AG04450 (cell line): ENCODE measurements at regions not wholly inside any gene's neighbourhood (a gene's known extent, or its start where the extent isn't known, plus 50 kb on each side); places are given as distances from the start of the nearest gene placed in this dataset.
"Not testable (repeated sequence)": the region's sequence is repeated elsewhere in the genome, so short reads cannot be mapped to it uniquely, and the experiment has no call there.

Experiments
- CTCF ChIA-PET: fragments of 300-600, 350-600 bp; formaldehyde crosslinking; extraction: SDS; loops from one replicate; lab custom pipeline; 2022; ENCODE audit warnings: antibody characterized with exemption, inconsistent platforms; lab: Charles Lee
- POLR2A ChIA-PET: fragments of 350-600 bp; formaldehyde crosslinking; extraction: SDS; loops from one replicate; lab custom pipeline; 2021; ENCODE audit warnings: antibody characterized with exemption, inconsistent platforms; lab: Yijun Ruan, JAX
- DNase-seq: peaks from one replicate; pipeline ENCODE4 v3.0.0-alpha.2; 2011; ENCODE audit warnings: low read depth, low spot score
- H3K27ac ChIP-seq: one replicate; pipeline ENCODE4 v1.5.1; 2012; ENCODE audit warnings: low read depth, low read length, control low read depth
- H3K27me3 ChIP-seq: one replicate; pipeline ENCODE4 v1.6.0; 2012; ENCODE audit warnings: low read length; ENCODE audit not compliant: control insufficient read depth, insufficient read depth
- H3K4me3 ChIP-seq: 2 replicates; pipeline ENCODE4 v1.5.1; 2011; ENCODE audit warnings: mild to moderate bottlenecking, low read depth, low read length, control low read depth
- H3K9me3 ChIP-seq: 2 replicates; pipeline ENCODE4 v1.5.1; 2012; ENCODE audit warnings: low read length; ENCODE audit not compliant: control insufficient read depth, insufficient read depth
- CTCF ChIP-seq: IDR thresholded peaks from 2 replicates; pipeline ENCODE4 v1.5.1; 2011; ENCODE audit warnings: low read depth, low read length, control low read depth, inconsistent platforms

- Histone ChIP-seq H3K4me3 (no peak overlapping the region), H3K27me3 (no peaks in the 10 kb centered on the region), H3K27ac (no peak overlapping the region), H3K9me3 (no peaks in the 10 kb centered on the region)
- CTCF ChIA-PET = no interaction called here
- DNase-seq = no peak
- no peak for TF ChIP-seq CTCF
- POLR2A ChIA-PET = no interaction called here
Measured at GRCh38 chr12:59055204-59055860, 135.0 kb upstream of the LRIG3 start.

GRCh38 chr12:59053266-59053899 is 133.1 kb upstream of the LRIG3 start:
- POLR2A ChIA-PET, H3K4me3 ChIP-seq, H3K27me3 ChIP-seq, H3K9me3 ChIP-seq, DNase-seq, H3K27ac ChIP-seq, CTCF ChIA-PET: not testable (repeated sequence)

- no peak for TF ChIP-seq CTCF
- Histone ChIP-seq H3K9me3 (no peaks in the 10 kb centered on the region), H3K27ac (no peak overlapping the region), H3K4me3 (no peak overlapping the region), H3K27me3 (no peaks in the 10 kb centered on the region)
- no peak for DNase-seq
- ChIA-PET POLR2A (no interaction called here), CTCF (no interaction called here)
Measured at GRCh38 chr12:59046763-59047534, 126.6 kb upstream of the LRIG3 start.

- POLR2A ChIA-PET = no interaction called here
- DNase-seq = no peak
- CTCF ChIA-PET = no interaction called here
- no peak for TF ChIP-seq CTCF
- no peaks in the 10 kb centered on the region for H3K27me3 ChIP-seq
- H3K9me3 ChIP-seq = no peaks in the 10 kb centered on the region
- no peak overlapping the region for H3K27ac ChIP-seq
- H3K4me3 ChIP-seq = no peak overlapping the region
Measured at GRCh38 chr12:59044791-59045190, 124.5 kb upstream of the LRIG3 start.

- TF ChIP-seq CTCF = no peak
- ChIA-PET CTCF (no interaction called here), POLR2A (interaction anchor here (0.5 to 2.1 kb wide), 9 partner anchors 29 to 1051 kb away, joined by 3 to 29 read pairs (median 5); partner anchors contain the start of gene LRIG3)
- Histone ChIP-seq H3K4me3 (no peak overlapping the region; the same call in 1 of the 2 replicates), H3K9me3 (no peaks in the 10 kb centered on the region), H3K27ac (peak overlapping the region; percentile 93), H3K27me3 (no peaks in the 10 kb centered on the region)
- peak; percentile 78 for DNase-seq
Measured at GRCh38 chr12:59041241-59042121, 121.2 kb upstream of the LRIG3 start.
